HG02981 (cell line): ENCODE measurements at regions not wholly inside any gene's neighbourhood (a gene's known extent, or its start where the extent isn't known, plus 50 kb on each side); places are given as distances from the start of the nearest gene placed in this dataset.
A peak's percentile ranks its signal among the peaks of the same experiment; 100 is the strongest.

ENCODE experiments used
- ATAC-seq: cut with Tn5 transposase; IDR thresholded peaks from one replicate; pipeline ENCODE4 v1.9.1; 2021; ENCODE audit warnings: mild to moderate bottlenecking, moderate library complexity; ENCODE audit not compliant: unreplicated experiment

- no peak for ATAC-seq
Measured at GRCh38 chr3:124588036-124588435, 142.2 kb upstream of the UMPS start.

- no peak for ATAC-seq
Measured at GRCh38 chr3:124588794-124589193, 141.5 kb upstream of the UMPS start.

- no peak for ATAC-seq
Measured at GRCh38 chr3:124591699-124592098, 138.6 kb upstream of the UMPS start.

GRCh38 chr3:124592658-124593441 lies 137.4 kb upstream of the UMPS start:
- ATAC-seq, result peak; percentile 66

GRCh38 chr3:124593442-124593829 lies 136.8 kb upstream of the UMPS start:
- ATAC-seq, result no peak

- no peak for ATAC-seq
Measured at GRCh38 chr3:124594581-124594980, 135.7 kb upstream of the UMPS start.

GRCh38 chr3:124597273-124597672 lies 133.0 kb upstream of the UMPS start:
- ATAC-seq, result no peak

GRCh38 chr3:124597979-124598378 lies 132.3 kb upstream of the UMPS start:
- no peak for ATAC-seq

GRCh38 chr3:124599147-124599765 lies 131.0 kb upstream of the UMPS start:
- no peak for ATAC-seq

GRCh38 chr3:124599779-124600693 lies 130.2 kb upstream of the UMPS start:
- ATAC-seq, result no peak

GRCh38 chr3:124600765-124601164 lies 129.5 kb upstream of the UMPS start:
- no peak for ATAC-seq

GRCh38 chr3:124601190-124601589 lies 129.1 kb upstream of the UMPS start:
- no peak for ATAC-seq

- no peak for ATAC-seq
Measured at GRCh38 chr3:124602980-124603627, 127.1 kb upstream of the UMPS start.

GRCh38 chr3:124605781-124606579 lies 124.3 kb upstream of the UMPS start:
- ATAC-seq, result no peak

- ATAC-seq, result no peak
Measured at GRCh38 chr3:124607163-124607562, 123.1 kb upstream of the UMPS start.

- no peak for ATAC-seq
Measured at GRCh38 chr3:124609402-124609801, 120.8 kb upstream of the UMPS start.

GRCh38 chr3:124610130-124610529 lies 120.1 kb upstream of the UMPS start:
- ATAC-seq, result no peak

GRCh38 chr3:124611520-124611919 lies 118.7 kb upstream of the UMPS start:
- ATAC-seq, result no peak

- no peak for ATAC-seq
Measured at GRCh38 chr3:124615896-124616543, 114.2 kb upstream of the UMPS start.

- ATAC-seq, result no peak
Measured at GRCh38 chr3:124617177-124617576, 113.1 kb upstream of the UMPS start.
